HG03066 (cell line): ENCODE measurements at regions not wholly inside any gene's neighbourhood (a gene's known extent, or its start where the extent isn't known, plus 50 kb on each side); places are given as distances from the start of the nearest gene placed in this dataset.

Experiments
- ATAC-seq: cut with Tn5 transposase; IDR thresholded peaks from one replicate; pipeline ENCODE4 v1.9.1; 2021; ENCODE audit warnings: low read depth; ENCODE audit not compliant: unreplicated experiment

- ATAC-seq, result no peak
Observed at GRCh38 chr5:82812575-82812974, 264.6 kb downstream of the TMEM167A start.

GRCh38 chr5:82811490-82811889 is 265.7 kb downstream of the TMEM167A start:
- ATAC-seq, result no peak

GRCh38 chr5:82809420-82810143 is 267.6 kb downstream of the TMEM167A start:
- no peak for ATAC-seq

- ATAC-seq, result no peak
Observed at GRCh38 chr5:82808960-82809359, 268.2 kb downstream of the TMEM167A start.

GRCh38 chr5:82807021-82807420 is 270.2 kb downstream of the TMEM167A start:
- no peak for ATAC-seq

- ATAC-seq, result no peak
Observed at GRCh38 chr5:82806513-82806912, 270.7 kb downstream of the TMEM167A start.

GRCh38 chr5:82804155-82804690 is 273.0 kb downstream of the TMEM167A start:
- no peak for ATAC-seq

GRCh38 chr5:82802954-82803353 is 274.2 kb downstream of the TMEM167A start:
- no peak for ATAC-seq

- no peak for ATAC-seq
Observed at GRCh38 chr5:82800826-82801225, 276.4 kb downstream of the TMEM167A start.

GRCh38 chr5:82799361-82800077 is 277.7 kb downstream of the TMEM167A start:
- no peak for ATAC-seq

GRCh38 chr5:82798676-82799075 is 278.5 kb downstream of the TMEM167A start:
- no peak for ATAC-seq

GRCh38 chr5:82796643-82797416 is 280.4 kb downstream of the TMEM167A start:
- no peak for ATAC-seq

GRCh38 chr5:82794876-82795275 is 282.3 kb downstream of the TMEM167A start:
- no peak for ATAC-seq

GRCh38 chr5:82793808-82794419 is 283.3 kb downstream of the TMEM167A start:
- no peak for ATAC-seq

GRCh38 chr5:82792096-82792495 is 285.1 kb downstream of the TMEM167A start:
- ATAC-seq, result no peak

- ATAC-seq, result no peak
Observed at GRCh38 chr5:82789095-82789494, 288.1 kb downstream of the TMEM167A start.

- no peak for ATAC-seq
Observed at GRCh38 chr5:82786748-82787147, 290.4 kb downstream of the TMEM167A start.

GRCh38 chr5:82785882-82786509 is 291.2 kb downstream of the TMEM167A start:
- no peak for ATAC-seq

GRCh38 chr5:82785456-82785855 is 291.7 kb downstream of the TMEM167A start:
- no peak for ATAC-seq

GRCh38 chr5:82784521-82784920 is 292.7 kb downstream of the TMEM167A start:
- ATAC-seq, result no peak
